GM12873 (cell line): ENCODE measurements at regions not wholly inside any gene's neighbourhood (a gene's known extent, or its start where the extent isn't known, plus 50 kb on each side); places are given as distances from the start of the nearest gene placed in this dataset.

Experiments
- CTCF ChIP-seq: IDR thresholded peaks from 2 replicates; pipeline ENCODE4 v1.5.1; 2012; ENCODE audit warnings: low read depth, mild to moderate bottlenecking, moderate library complexity, low read length, control low read depth; ENCODE audit not compliant: insufficient read depth; ENCODE audit errors: missing control alignments

GRCh38 chr6:54629131-54629530, 217.4 kb upstream of the FAM83B start:
- TF ChIP-seq CTCF = no peak

DNA sequence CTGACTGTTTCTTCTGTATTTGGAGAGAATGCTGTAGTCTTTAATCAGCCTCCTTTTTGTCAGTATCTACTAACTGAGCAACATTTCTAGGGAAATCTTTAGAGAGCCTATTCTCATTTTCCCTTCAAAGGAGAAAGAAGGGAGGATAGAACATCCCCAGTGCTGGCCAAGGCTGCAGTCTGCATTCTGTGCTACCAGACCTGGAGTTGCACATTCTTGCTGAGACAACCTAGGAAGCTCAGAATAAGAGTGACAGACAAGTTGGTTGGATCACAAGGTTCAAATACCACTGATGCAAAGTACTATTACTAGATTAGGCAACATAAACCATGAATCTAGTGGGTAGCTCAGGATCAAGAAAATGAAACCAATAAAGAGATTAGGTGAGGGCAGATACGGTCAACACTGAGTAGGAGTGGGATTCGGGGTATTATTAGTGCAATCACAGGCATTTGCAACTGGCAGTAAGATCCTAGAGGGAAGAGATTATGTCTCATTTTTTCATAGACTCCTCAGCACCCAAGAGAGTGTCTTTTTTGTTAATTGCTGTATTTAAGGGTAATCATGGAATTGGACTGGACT, 213.5 kb upstream of the FAM83B start:
- TF ChIP-seq CTCF = no peak

- TF ChIP-seq CTCF = no peak
Observed at GRCh38 chr6:54633601-54634000, 213.0 kb upstream of the FAM83B start.

- TF ChIP-seq CTCF = no peak
Observed at GRCh38 chr6:54640911-54641310, 205.7 kb upstream of the FAM83B start.

DNA sequence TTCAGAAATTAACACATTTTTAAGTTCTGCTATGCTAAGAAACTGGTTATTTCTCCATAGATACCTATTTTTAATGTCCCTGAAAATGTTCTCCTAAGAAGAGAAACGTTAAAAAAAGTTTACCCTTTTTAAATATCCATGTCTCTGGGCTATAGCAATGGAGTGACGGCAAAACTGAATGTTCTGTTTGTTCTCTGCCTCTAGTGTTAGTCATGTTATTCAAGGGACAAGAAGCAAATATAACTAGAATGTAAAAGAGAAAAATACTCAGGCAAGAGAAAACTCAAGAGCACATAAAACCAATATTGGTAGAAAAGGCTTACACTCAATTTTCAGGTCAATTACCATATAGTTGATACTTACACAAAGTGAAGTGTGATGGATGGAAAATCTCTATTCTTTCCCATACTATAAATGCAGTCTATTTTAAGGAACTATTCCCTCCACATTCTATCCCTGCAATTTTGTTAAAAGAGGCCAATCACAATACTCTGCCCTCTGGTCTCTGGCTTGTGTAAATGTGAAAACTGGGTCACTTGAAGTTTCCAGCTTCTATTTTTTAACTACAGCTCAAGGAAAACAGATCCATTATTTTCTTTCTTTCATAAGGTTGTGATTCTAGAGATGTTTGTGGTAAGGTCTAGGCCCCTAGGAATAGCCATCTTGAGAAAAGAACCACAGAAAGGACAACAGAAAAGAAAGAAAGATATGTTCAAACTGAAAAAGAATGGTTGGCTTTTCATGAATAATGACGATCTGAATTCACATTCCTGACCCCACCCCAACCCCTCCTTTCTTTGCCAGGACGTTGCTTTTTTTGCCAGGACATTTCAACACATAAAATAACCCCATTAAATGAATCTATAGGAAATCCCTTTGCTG, 200.3 kb upstream of the FAM83B start:
- TF ChIP-seq CTCF = no peak

- no peak for TF ChIP-seq CTCF
Observed at GRCh38 chr6:54646951-54647664, 199.5 kb upstream of the FAM83B start.

DNA sequence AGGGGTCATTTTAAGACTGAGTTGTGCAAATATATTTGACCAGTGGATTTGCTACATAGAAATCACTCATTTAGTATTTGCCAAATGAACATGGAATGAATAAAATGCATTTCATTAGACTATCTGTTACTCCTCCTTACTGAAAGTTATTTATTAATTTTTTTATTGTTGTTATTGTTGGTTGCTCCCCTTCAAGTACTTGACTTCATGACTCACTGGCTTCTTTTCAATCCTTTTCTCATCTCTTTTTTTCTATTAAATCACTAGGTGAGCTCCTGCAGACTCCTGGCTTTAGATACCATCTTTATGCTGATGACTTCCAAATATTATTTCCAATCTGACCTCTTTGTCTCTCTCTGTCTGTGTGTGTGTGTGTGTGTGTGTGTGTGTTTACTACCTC, 192.2 kb upstream of the FAM83B start:
- TF ChIP-seq CTCF = no peak
